Fibroblast of villous mesenchyme (primary cell): ENCODE measurements at regions not wholly inside any gene's neighbourhood (a gene's known extent, or its start where the extent isn't known, plus 50 kb on each side); places are given as distances from the start of the nearest gene placed in this dataset.
"Not testable (repeated sequence)": the region's sequence is repeated elsewhere in the genome, so short reads cannot be mapped to it uniquely, and the experiment has no call there.

Experiments
- DNase-seq: peaks from one replicate; pipeline ENCODE4 v3.0.0-alpha.2; 2010; ENCODE audit warnings: low read depth
- H3K4me3 ChIP-seq: 2 replicates; pipeline ENCODE4 v1.5.1; 2011; ENCODE audit warnings: low read depth, mild to moderate bottlenecking, low read length
- TF ChIP-seq, protein P1 (sequence below): IDR thresholded peaks from 2 replicates; pipeline ENCODE4 v1.5.1; 2012; ENCODE audit warnings: low read depth, mild to moderate bottlenecking, low read length; ENCODE audit not compliant: insufficient read depth

DNA sequence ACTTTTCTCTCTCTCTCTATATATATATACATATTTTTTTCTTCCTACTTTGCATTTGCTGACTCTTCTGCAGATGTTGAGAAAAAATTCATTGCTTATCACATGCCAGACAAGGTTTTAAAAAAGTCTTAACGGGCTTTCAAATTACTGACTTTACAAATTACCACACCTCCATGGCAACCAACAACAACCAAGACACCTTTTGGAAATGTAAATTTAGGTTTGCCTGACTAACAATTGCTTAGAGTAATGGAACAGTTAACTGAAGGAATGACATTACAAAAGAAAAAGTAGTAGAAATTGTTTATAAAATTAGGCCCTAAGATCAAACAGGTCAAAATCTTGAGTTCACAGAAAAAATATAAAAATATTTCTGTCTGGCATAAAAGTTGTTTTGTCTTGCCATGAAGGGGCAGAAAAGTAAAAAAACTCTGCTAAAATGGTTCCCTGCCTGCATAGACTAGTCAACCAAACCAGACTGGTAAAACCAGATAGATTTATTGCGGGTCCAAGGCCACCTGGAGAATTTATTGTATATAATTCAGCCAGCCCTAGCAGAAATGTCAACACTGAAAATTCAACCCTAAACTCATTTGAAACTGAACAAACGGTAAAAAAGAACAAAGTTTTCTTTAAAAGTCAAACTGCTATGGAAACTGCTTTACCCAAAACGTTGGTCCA is 92.8 kb upstream of the FRMD1 start:
- H3K4me3 ChIP-seq = no peak overlapping the region
- TF ChIP-seq, protein P1, sequence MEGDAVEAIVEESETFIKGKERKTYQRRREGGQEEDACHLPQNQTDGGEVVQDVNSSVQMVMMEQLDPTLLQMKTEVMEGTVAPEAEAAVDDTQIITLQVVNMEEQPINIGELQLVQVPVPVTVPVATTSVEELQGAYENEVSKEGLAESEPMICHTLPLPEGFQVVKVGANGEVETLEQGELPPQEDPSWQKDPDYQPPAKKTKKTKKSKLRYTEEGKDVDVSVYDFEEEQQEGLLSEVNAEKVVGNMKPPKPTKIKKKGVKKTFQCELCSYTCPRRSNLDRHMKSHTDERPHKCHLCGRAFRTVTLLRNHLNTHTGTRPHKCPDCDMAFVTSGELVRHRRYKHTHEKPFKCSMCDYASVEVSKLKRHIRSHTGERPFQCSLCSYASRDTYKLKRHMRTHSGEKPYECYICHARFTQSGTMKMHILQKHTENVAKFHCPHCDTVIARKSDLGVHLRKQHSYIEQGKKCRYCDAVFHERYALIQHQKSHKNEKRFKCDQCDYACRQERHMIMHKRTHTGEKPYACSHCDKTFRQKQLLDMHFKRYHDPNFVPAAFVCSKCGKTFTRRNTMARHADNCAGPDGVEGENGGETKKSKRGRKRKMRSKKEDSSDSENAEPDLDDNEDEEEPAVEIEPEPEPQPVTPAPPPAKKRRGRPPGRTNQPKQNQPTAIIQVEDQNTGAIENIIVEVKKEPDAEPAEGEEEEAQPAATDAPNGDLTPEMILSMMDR = no peak
- DNase-seq = no peak

DNA sequence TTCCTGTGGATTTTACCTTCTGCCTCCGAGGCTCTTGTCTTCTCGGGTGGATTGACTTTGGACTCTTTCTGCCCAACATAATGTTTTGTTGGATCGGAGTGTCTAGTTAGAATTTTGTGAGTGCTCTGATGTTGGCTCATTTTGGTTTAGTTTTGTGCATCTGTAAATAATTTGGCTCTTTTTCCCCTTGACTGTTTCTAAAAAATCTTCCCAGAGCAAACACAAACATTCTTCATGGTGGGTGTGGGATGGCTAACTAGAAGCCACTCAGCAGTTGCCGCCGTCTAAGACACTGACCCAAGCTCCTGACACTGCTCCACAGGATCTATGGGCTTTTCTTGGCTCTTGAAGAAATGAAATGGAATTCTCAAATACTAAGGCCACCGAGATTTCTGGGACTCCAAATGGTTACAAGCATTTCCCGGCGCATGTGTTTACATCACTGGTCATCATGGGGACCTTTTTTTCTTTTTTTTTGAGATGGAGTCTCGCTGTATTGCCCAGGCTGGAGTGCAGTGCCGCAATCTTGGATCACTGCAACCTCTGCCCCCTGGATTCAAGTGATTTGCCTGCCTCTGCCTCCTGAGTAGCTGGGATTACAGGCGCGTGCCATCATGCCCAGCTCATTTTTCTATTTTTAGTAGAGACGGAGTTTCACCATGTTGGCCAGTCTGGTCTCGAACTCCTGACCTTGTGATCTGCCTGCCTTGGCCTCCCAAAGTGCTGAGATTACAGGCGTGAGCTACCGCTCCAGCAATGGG is 92.0 kb upstream of the FRMD1 start:
- TF ChIP-seq, protein P1 = no peak
- no peak for DNase-seq
- no peak overlapping the region for H3K4me3 ChIP-seq

DNA sequence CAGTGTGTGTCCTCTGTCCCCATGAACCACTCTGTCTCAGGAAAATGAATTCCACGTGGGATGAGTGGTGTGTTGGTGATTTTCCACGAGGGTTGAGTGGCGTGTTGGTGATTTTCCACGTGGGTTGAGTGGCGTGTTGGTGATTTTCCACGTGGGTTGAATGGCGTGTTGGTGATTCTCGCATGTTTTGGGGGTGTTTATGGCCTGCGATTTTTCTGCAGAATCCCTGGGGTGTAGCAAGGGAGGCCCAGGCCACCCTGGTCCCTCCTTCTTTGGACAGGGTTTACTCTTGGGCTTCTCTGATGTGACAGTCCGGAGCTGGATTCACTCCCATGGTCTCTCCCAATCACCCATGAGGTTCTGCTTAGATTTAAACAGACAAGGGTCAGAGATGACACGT is 90.6 kb upstream of the FRMD1 start:
- TF ChIP-seq, protein P1 = no peak
- H3K4me3 ChIP-seq = no peak overlapping the region
- DNase-seq = no peak

DNA sequence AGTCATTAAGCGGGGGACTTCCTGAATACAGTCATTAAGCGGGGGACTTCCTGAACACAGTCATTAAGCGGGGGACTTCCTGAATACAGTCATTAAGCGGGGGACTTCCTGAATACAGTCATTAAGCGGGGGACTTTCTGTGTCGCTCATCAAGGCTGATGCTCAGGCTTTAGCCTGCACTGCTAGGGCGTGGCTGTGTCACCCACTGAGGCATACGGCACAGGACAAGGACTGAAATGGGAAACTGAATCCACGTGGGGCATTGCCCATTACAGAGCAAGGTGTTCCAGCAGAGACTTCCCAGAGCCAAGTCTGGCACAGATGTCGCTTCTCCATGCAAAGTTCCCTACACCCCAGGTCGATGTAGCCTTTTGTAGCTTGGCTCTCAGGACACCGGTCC is 89.9 kb upstream of the FRMD1 start:
- not testable (repeated sequence) for DNase-seq, H3K4me3 ChIP-seq

DNA sequence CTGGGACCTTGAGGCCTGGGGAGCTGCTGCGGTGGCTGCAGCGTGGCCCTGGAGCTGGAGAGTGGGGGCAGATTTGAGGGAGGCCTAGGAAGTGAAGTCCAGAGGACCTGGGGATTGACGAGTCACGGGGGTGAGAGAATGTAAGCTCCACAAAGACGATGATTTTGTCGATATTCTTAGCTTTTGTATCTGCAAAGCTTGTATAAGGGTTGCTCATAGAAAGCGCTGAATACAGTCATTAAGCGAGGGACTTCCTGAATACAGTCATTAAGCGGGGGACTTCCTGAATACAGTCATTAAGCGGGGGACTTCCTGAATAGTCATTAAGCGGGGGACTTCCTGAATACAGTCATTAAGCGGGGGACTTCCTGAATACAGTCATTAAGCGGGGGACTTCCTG is 89.3 kb upstream of the FRMD1 start:
- DNase-seq, H3K4me3 ChIP-seq: not testable (repeated sequence)

DNA sequence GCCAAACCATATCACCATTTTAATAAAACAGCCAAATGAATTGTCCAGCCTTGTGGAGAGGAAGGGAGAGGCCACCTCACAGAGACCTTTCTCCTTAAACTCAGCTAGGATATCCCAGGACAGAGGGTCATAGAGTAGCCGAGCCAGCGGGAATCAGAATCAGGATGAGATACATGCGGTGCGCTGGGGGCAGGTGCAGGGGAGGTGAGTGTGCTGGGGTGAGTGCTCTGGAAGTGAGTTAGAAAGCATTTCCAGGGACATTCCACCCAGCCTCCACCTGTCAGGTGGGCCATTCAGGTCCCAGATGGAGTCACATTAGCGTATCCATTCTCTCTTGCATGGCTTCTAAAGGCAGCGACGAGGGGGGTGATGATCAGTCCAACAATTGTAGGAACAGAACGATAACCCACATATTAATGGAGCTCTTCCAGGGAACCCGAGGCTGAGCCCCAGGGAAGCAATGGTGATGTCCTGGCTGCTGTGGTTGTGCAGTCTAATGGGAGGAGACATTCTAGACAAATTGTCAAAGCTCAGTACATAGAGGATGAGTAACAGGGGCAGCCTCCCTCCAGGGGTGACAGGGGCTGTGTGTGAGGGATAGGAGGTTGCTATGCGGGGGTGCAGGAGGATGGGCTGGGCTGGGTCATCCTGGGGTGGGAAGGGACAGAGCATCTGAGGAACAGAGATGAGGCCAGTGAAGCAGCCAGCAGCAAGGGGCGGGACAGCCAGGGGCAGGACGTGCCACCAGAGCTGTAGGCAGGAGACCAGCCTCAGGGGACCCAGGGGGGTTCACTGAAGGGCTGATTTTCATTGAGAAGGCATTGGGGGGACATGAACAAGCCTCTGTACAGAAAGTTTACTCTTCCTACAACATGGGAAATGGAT is 88.7 kb upstream of the FRMD1 start:
- DNase-seq = no peak
- TF ChIP-seq, protein P1 = no peak

DNA sequence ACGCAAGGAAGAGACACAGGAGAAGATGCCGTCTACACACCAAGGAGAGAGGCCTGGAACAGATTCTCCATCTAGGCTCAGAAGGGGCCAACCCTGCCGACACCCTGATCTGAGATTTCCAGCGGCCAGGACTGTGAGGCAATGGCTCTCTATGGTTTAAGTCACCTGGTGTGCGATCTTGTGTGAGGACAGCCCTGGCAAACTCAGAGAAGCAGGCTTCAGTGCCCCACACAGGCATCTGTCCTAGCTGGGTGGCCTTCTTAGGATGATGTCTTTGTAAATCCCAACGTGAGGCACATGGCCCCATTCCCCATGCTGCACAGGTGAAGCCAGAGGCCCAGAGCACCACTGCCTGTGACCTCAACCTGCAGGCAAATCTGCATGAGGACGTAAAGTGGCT is 87.6 kb upstream of the FRMD1 start:
- TF ChIP-seq, protein P1 = no peak
- no peak for DNase-seq
- no peak overlapping the region for H3K4me3 ChIP-seq

More for the DNA sequence above, 88.7 kb upstream of the FRMD1 start:
- H3K4me3 ChIP-seq = no peak overlapping the region
